ENCODE measurements at regions not wholly inside any gene's neighbourhood (a gene's known extent, or its start where the extent isn't known, plus 50 kb on each side); places are given as distances from the start of the nearest gene placed in this dataset.

- H3K27ac ChIP-seq: no peak overlapping the region
- H3K4me1 ChIP-seq: no peaks in the 10 kb centered on the region
- H3K4me2 ChIP-seq (ENCODE audit: low read length): no peak overlapping the region
- no peak overlapping the region for H2AFZ ChIP-seq
- TF ChIP-seq CTCF (IDR thresholded peaks at IDR 0.05): no peak
- H3K9me3 ChIP-seq (ENCODE audit: control insufficient read depth, low read length): no peaks in the 10 kb centered on the region
- H3K79me2 ChIP-seq: no peaks in the 10 kb centered on the region
- no peak overlapping the region for H3K4me3 ChIP-seq (ENCODE audit: low read depth, low read length)
- no peaks in the 10 kb centered on the region for H3K36me3 ChIP-seq (ENCODE audit: control insufficient read depth, insufficient read depth, low read length)
- H3K27me3 ChIP-seq (ENCODE audit: control insufficient read depth, insufficient read depth, low read length): no peaks in the 10 kb centered on the region
- H3K9ac ChIP-seq: no peak overlapping the region
These were observed 178.7 kb upstream of the IL15 start for GRCh38 chr4:141457653-141458052.

DNA sequence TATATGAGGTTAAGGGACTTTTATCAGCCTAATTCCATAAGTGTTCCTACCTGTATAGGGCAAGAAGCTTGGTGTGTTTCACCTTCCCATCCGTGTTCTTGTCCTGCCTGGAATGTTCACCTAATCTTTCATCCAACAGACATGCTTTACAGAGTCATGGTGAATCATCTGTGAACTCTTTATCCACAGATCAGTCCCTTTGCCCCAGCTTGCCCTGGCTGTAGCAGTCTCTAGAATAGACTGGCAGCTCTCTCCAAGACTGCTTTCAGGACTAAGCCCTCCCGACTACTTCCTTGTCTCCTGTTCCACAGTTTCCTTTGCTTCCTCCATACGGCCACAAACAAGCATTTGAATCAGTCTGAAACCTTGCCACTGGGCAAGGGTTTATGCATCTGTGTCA lies 177.9 kb upstream of the IL15 start:
- Histone ChIP-seq H3K9me3 (ENCODE audit: control insufficient read depth, low read length) (no peaks in the 10 kb centered on the region), H3K36me3 (ENCODE audit: control insufficient read depth, insufficient read depth, low read length) (no peaks in the 10 kb centered on the region), H3K27me3 (ENCODE audit: control insufficient read depth, insufficient read depth, low read length) (no peaks in the 10 kb centered on the region), H3K4me2 (ENCODE audit: low read length) (no peak overlapping the region), H3K4me3 (ENCODE audit: low read depth, low read length) (no peak overlapping the region), H3K9ac (no peak overlapping the region), H3K27ac (no peak overlapping the region), H3K79me2 (no peaks in the 10 kb centered on the region), H3K4me1 (no peaks in the 10 kb centered on the region), H2AFZ (no peak overlapping the region)
- TF ChIP-seq CTCF (IDR thresholded peaks at IDR 0.05): no peak

GRCh38 chr4:141459020-141459419 lies 177.4 kb upstream of the IL15 start:
- H3K36me3 ChIP-seq (ENCODE audit: control insufficient read depth, insufficient read depth, low read length): no peaks in the 10 kb centered on the region
- no peak overlapping the region for H3K27ac ChIP-seq
- no peak overlapping the region for H3K4me3 ChIP-seq (ENCODE audit: low read depth, low read length)
- TF ChIP-seq CTCF (IDR thresholded peaks at IDR 0.05): no peak
- H3K27me3 ChIP-seq (ENCODE audit: control insufficient read depth, insufficient read depth, low read length): no peaks in the 10 kb centered on the region
- no peaks in the 10 kb centered on the region for H3K79me2 ChIP-seq
- no peak overlapping the region for H3K4me2 ChIP-seq (ENCODE audit: low read length)
- H3K9me3 ChIP-seq (ENCODE audit: control insufficient read depth, low read length): no peaks in the 10 kb centered on the region
- no peak overlapping the region for H3K9ac ChIP-seq
- no peak overlapping the region for H2AFZ ChIP-seq
- H3K4me1 ChIP-seq: no peaks in the 10 kb centered on the region

DNA sequence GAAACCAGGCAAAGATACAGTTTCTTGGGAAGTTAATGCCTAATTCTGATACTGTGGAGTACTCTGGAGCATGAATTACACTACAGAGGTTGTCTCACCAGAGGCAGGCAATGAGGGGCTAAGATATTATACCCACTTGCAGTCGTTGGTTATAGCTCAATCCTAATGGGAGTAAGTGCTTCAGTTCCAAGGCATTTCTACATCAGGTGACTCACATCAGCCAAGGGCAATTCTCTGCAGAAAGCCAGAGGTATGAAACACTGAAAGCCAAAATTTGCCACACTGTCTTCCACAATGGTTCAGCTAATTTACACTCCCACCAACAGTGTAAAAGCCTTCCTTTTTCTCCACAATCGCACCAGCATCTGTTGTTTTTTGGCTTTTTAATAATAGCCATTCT lies 174.0 kb upstream of the IL15 start:
- no peak overlapping the region for H3K9ac ChIP-seq
- no peak overlapping the region for H2AFZ ChIP-seq
- H3K27me3 ChIP-seq (ENCODE audit: control insufficient read depth, insufficient read depth, low read length): no peaks in the 10 kb centered on the region
- no peak overlapping the region for H3K27ac ChIP-seq
- H3K79me2 ChIP-seq: no peaks in the 10 kb centered on the region
- H3K4me2 ChIP-seq (ENCODE audit: low read length): no peak overlapping the region
- no peaks in the 10 kb centered on the region for H3K4me1 ChIP-seq
- TF ChIP-seq CTCF (IDR thresholded peaks at IDR 0.05): no peak
- no peak overlapping the region for H3K4me3 ChIP-seq (ENCODE audit: low read depth, low read length)
- no peaks in the 10 kb centered on the region for H3K36me3 ChIP-seq (ENCODE audit: control insufficient read depth, insufficient read depth, low read length)
- H3K9me3 ChIP-seq (ENCODE audit: control insufficient read depth, low read length): no peaks in the 10 kb centered on the region

GRCh38 chr4:141463678-141464077 lies 172.7 kb upstream of the IL15 start:
- no peaks in the 10 kb centered on the region for H3K36me3 ChIP-seq (ENCODE audit: control insufficient read depth, insufficient read depth, low read length)
- H3K27me3 ChIP-seq (ENCODE audit: control insufficient read depth, insufficient read depth, low read length): no peaks in the 10 kb centered on the region
- H3K4me2 ChIP-seq (ENCODE audit: low read length): no peak overlapping the region
- H3K4me1 ChIP-seq: no peaks in the 10 kb centered on the region
- H3K79me2 ChIP-seq: no peaks in the 10 kb centered on the region
- TF ChIP-seq CTCF (IDR thresholded peaks at IDR 0.05): no peak
- no peak overlapping the region for H3K4me3 ChIP-seq (ENCODE audit: low read depth, low read length)
- H2AFZ ChIP-seq: no peak overlapping the region
- H3K9me3 ChIP-seq (ENCODE audit: control insufficient read depth, low read length): no peaks in the 10 kb centered on the region
- H3K9ac ChIP-seq: no peak overlapping the region
- no peak overlapping the region for H3K27ac ChIP-seq

Measured in parathyroid adenoma (tissue), 2 donors.